GM18870 (cell line): ENCODE measurements at regions not wholly inside any gene's neighbourhood (a gene's known extent, or its start where the extent isn't known, plus 50 kb on each side); places are given as distances from the start of the nearest gene placed in this dataset.
"Not testable (repeated sequence)": the region's sequence is repeated elsewhere in the genome, so short reads cannot be mapped to it uniquely, and the experiment has no call there.

Source experiments
- ATAC-seq: cut with Tn5 transposase; IDR thresholded peaks from one replicate; pipeline ENCODE4 v1.9.1; 2021; ENCODE audit warnings: moderate library complexity; ENCODE audit not compliant: unreplicated experiment

- ATAC-seq: no peak
These were observed 199.9 kb upstream of the ATP6AP2 start for GRCh38 chrX:40380655-40381488.

GRCh38 chrX:40377684-40378083 is 203.1 kb upstream of the ATP6AP2 start:
- ATAC-seq: no peak

GRCh38 chrX:40374486-40374885 is 206.3 kb upstream of the ATP6AP2 start:
- no peak for ATAC-seq

- no peak for ATAC-seq
These were observed 207.1 kb upstream of the ATP6AP2 start for GRCh38 chrX:40373641-40374040.

GRCh38 chrX:40373025-40373424 is 207.7 kb upstream of the ATP6AP2 start:
- ATAC-seq: no peak

- ATAC-seq: no peak
These were observed 209.4 kb upstream of the ATP6AP2 start for GRCh38 chrX:40371376-40371775.

GRCh38 chrX:40368611-40369061 is 212.1 kb upstream of the ATP6AP2 start:
- ATAC-seq: no peak

- no peak for ATAC-seq
These were observed 214.1 kb upstream of the ATP6AP2 start for GRCh38 chrX:40366661-40367060.

- ATAC-seq: not testable (repeated sequence)
These were observed 218.5 kb upstream of the ATP6AP2 start for GRCh38 chrX:40362291-40362690.

- ATAC-seq: no peak
These were observed 220.2 kb upstream of the ATP6AP2 start for GRCh38 chrX:40360557-40360956.

- no peak for ATAC-seq
These were observed 221.2 kb upstream of the ATP6AP2 start for GRCh38 chrX:40359593-40359992.

GRCh38 chrX:40358994-40359393 is 221.8 kb upstream of the ATP6AP2 start:
- ATAC-seq: no peak

- no peak for ATAC-seq
These were observed 231.5 kb upstream of the ATP6AP2 start for GRCh38 chrX:40349251-40349650.

- ATAC-seq: no peak
These were observed 234.4 kb upstream of the ATP6AP2 start for GRCh38 chrX:40346379-40346778.

GRCh38 chrX:40343319-40343718 is 237.5 kb upstream of the ATP6AP2 start:
- ATAC-seq: no peak

- no peak for ATAC-seq
These were observed 240.7 kb upstream of the ATP6AP2 start for GRCh38 chrX:40340116-40340515.

GRCh38 chrX:40333344-40333743 is 235.6 kb upstream of the BCOR start:
- ATAC-seq: no peak

- ATAC-seq: no peak
These were observed 234.0 kb upstream of the BCOR start for GRCh38 chrX:40331762-40332161.

GRCh38 chrX:40331353-40331752 is 233.6 kb upstream of the BCOR start:
- no peak for ATAC-seq

GRCh38 chrX:40329616-40330015 is 231.9 kb upstream of the BCOR start:
- ATAC-seq: no peak

GRCh38 chrX:40327085-40327484 is 229.3 kb upstream of the BCOR start:
- ATAC-seq: no peak

GRCh38 chrX:40326186-40326965 is 228.6 kb upstream of the BCOR start:
- no peak for ATAC-seq
